GM12892 (cell line): ENCODE measurements at regions not wholly inside any gene's neighbourhood (a gene's known extent, or its start where the extent isn't known, plus 50 kb on each side); places are given as distances from the start of the nearest gene placed in this dataset.

Experiments used
- POLR2A ChIP-seq: IDR thresholded peaks from 2 replicates; pipeline ENCODE4 v1.6.1; 2011; ENCODE audit warnings: low read depth, low read length, control low read depth
- POLR2AphosphoS5 ChIP-seq: IDR thresholded peaks from 2 replicates; pipeline ENCODE4 v1.6.1; 2011; ENCODE audit warnings: low read depth, low read length, control low read depth
- TAF1 ChIP-seq: IDR thresholded peaks from 2 replicates; pipeline ENCODE4 v1.6.1; 2011; ENCODE audit warnings: low read depth, mild to moderate bottlenecking, control low read depth, low read length, borderline replicate concordance

GRCh38 chr18:2217356-2217755 lies 353.9 kb downstream of the METTL4 start:
- TF ChIP-seq POLR2AphosphoS5 (no peak), POLR2A (no peak), TAF1 (no peak)
